ENCODE measurements at regions not wholly inside any gene's neighbourhood (a gene's known extent, or its start where the extent isn't known, plus 50 kb on each side); places are given as distances from the start of the nearest gene placed in this dataset.

- no peak overlapping the region for H3K27ac ChIP-seq
- DNase-seq (ENCODE audit: low spot score) = no peak
- TF ChIP-seq CTCF (conservative IDR thresholded peaks at IDR 0.05; ENCODE audit: low read depth) = no peak
- CTCF ChIA-PET = no interaction called here
- POLR2A ChIA-PET (ENCODE audit: low non-redundant PET) = no interaction called here
Observed at GRCh38 chr14:38405851-38406635, 150.2 kb upstream of the CLEC14A start.

- TF ChIP-seq CTCF (conservative IDR thresholded peaks at IDR 0.05; ENCODE audit: low read depth) = no peak
- no peak for DNase-seq (ENCODE audit: low spot score)
- CTCF ChIA-PET = no interaction called here
- H3K27ac ChIP-seq = no peak overlapping the region
- POLR2A ChIA-PET (ENCODE audit: low non-redundant PET) = no interaction called here
Observed at GRCh38 chr14:38404616-38405015, 148.7 kb upstream of the CLEC14A start.

GRCh38 chr14:38404100-38404541 lies 148.2 kb upstream of the CLEC14A start:
- POLR2A ChIA-PET (ENCODE audit: low non-redundant PET) = no interaction called here
- H3K27ac ChIP-seq = no peak overlapping the region
- peak; percentile 3 for DNase-seq (ENCODE audit: low spot score)
- TF ChIP-seq CTCF (conservative IDR thresholded peaks at IDR 0.05; ENCODE audit: low read depth) = no peak
- CTCF ChIA-PET = no interaction called here

DNA sequence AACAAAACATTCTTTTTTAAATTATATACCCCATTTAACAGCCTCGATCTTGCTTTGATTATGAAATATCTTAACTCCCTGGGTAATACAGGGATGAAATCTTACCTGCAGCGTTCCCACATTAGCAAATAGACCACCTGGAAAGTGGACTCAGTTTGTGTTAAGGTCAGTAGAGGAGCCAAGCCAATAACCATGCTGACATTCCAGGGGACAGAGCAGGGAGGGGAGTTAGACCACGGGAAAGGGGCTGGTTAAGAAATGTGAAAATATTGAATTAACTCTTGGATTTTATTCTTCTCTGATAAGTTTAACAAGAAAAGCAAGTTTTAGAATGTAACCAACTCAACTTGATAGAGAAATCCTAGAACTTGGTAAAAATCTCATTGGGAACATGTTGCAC lies 144.9 kb upstream of the CLEC14A start:
- no peak for DNase-seq (ENCODE audit: low spot score)
- ChIA-PET CTCF (no interaction called here), POLR2A (ENCODE audit: low non-redundant PET) (no interaction called here)
- H3K27ac ChIP-seq = no peak overlapping the region
- TF ChIP-seq CTCF (conservative IDR thresholded peaks at IDR 0.05; ENCODE audit: low read depth) = no peak

- TF ChIP-seq CTCF (conservative IDR thresholded peaks at IDR 0.05; ENCODE audit: low read depth) = no peak
- DNase-seq (ENCODE audit: low spot score) = no peak
- CTCF ChIA-PET = interaction anchor here (0.6 kb wide), 1 partner anchor 1915 kb away, joined by 3 read pairs; no protein-coding TSS in a partner anchor
- POLR2A ChIA-PET (ENCODE audit: low non-redundant PET) = no interaction called here
- no peak overlapping the region for H3K27ac ChIP-seq
Observed at GRCh38 chr14:38399652-38400051, 143.8 kb upstream of the CLEC14A start.

- TF ChIP-seq CTCF (conservative IDR thresholded peaks at IDR 0.05; ENCODE audit: low read depth) = no peak
- no peak for DNase-seq (ENCODE audit: low spot score)
- no peak overlapping the region for H3K27ac ChIP-seq
- POLR2A ChIA-PET (ENCODE audit: low non-redundant PET) = no interaction called here
- CTCF ChIA-PET = no interaction called here
Observed at GRCh38 chr14:38394767-38395166, 138.9 kb upstream of the CLEC14A start.
